ENCODE measurements at regions not wholly inside any gene's neighbourhood (a gene's known extent, or its start where the extent isn't known, plus 50 kb on each side); places are given as distances from the start of the nearest gene placed in this dataset.

DNA sequence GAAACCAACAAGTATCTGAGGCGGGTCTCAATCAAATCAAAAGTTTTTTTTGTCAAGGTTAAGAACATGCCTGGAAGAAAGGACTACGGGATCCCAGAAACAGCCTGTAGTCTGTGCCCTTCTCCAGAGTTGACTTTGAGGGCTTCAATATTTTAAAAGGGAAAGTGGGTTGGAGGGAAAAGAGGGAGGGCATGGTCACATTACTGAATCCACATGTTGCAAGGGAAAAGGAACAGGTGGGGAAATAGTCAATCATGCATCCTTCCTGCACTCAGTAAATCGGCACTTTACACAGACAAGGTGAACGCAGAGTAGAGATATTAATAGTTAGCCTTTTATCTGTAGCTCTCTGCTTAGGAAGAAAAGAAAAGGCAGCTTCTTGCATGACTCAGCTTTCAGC, 808.5 kb downstream of the UQCRFS1 start:
- TF ChIP-seq, protein P1, sequence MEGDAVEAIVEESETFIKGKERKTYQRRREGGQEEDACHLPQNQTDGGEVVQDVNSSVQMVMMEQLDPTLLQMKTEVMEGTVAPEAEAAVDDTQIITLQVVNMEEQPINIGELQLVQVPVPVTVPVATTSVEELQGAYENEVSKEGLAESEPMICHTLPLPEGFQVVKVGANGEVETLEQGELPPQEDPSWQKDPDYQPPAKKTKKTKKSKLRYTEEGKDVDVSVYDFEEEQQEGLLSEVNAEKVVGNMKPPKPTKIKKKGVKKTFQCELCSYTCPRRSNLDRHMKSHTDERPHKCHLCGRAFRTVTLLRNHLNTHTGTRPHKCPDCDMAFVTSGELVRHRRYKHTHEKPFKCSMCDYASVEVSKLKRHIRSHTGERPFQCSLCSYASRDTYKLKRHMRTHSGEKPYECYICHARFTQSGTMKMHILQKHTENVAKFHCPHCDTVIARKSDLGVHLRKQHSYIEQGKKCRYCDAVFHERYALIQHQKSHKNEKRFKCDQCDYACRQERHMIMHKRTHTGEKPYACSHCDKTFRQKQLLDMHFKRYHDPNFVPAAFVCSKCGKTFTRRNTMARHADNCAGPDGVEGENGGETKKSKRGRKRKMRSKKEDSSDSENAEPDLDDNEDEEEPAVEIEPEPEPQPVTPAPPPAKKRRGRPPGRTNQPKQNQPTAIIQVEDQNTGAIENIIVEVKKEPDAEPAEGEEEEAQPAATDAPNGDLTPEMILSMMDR (IDR thresholded peaks at IDR 0.05; ENCODE audit: control extremely low read depth, extremely low read depth, low read depth, missing control alignments), result no peak
- ChIA-PET CTCF (no interaction called here), POLR2A (no interaction called here)
- no peak for DNase-seq (ENCODE audit: extremely low spot score)

DNA sequence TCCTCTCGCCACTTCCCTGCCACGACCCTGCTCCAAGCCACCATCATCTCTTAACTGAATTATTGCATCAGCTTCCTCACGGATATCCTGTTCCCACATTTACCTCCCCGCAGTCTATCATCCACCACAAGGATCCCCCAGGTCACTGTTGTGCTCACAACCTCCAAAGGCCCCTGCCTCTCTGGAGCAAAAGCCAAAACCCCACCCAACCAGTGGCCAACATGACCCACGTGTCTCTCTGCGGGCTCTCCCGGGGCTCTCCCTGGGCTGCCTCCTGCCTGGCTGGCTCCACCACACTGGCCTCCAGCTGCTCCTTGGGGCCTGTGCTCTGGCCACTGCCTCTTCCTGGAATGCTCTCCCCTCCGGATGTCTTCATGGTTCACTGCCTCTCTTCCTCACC, 809.3 kb downstream of the UQCRFS1 start:
- TF ChIP-seq, protein P1 (IDR thresholded peaks at IDR 0.05; ENCODE audit: control extremely low read depth, extremely low read depth, low read depth, missing control alignments), result no peak
- ChIA-PET CTCF (no interaction called here), POLR2A (no interaction called here)
- no peak for DNase-seq (ENCODE audit: extremely low spot score)

DNA sequence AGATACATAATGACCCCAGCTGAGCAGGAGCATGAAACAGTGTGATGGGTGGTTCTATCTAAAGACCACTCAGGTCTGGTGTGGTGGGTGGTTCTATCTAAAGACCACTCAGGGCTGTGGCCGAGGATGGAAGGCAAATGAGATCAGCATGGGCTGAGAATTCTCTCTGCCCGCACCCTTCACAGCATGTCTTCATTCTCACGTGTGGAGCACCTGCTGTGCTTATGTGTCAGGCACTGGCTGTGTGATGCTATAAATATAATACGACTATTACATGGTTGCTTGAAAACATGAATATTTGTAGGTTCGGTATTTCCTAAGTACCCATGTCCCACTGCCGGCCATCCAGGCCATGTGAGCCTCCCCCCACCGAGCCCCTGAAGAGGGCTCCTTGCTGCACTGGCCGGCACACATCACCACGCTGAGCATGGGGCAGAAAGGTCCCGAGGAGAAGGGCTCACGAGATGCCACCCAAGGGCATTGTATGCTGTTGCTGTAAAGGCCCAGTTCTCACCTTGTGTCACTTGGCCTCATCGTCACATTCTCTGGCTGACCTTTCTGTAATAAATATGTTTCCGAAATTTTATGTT, 810.2 kb downstream of the UQCRFS1 start:
- ChIA-PET POLR2A (no interaction called here), CTCF (no interaction called here)
- no peak for DNase-seq (ENCODE audit: extremely low spot score)
- TF ChIP-seq, protein P1 (IDR thresholded peaks at IDR 0.05; ENCODE audit: control extremely low read depth, extremely low read depth, low read depth, missing control alignments), result no peak

DNA sequence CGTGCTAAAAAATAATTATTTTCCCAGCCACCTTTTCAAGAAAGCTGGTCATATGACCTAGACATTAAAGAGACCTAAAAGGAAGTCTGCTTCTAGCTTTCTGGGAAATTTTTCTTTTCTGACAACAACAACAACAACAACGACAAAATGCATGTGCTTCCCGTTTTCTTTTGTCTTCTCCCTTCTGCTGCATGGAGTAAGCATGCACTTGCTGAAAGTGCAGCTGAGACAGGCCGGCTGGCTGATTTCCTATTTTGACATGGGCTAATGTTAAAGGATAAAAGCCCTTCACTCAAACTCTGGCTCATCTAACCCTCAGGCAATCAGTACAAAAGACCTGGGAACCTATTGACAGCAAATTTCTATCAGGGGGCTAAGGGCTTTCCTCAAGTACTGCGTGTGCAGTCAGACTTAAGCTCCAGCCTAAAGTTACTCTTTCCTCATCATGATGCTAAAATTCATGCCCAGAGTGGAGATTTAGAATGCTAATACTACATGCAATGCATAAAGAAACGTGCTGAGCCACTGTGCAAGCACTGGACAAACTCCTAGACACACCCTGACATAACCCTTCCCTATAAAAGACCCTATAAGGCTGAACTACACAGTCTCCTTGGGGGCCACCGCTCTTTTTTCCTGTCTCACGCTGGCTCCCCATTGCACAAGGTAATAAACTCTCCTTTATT, 811.1 kb downstream of the UQCRFS1 start:
- ChIA-PET CTCF (no interaction called here), POLR2A (no interaction called here)
- TF ChIP-seq, protein P1 (IDR thresholded peaks at IDR 0.05; ENCODE audit: control extremely low read depth, extremely low read depth, low read depth, missing control alignments), result no peak
- no peak for DNase-seq (ENCODE audit: extremely low spot score)

DNA sequence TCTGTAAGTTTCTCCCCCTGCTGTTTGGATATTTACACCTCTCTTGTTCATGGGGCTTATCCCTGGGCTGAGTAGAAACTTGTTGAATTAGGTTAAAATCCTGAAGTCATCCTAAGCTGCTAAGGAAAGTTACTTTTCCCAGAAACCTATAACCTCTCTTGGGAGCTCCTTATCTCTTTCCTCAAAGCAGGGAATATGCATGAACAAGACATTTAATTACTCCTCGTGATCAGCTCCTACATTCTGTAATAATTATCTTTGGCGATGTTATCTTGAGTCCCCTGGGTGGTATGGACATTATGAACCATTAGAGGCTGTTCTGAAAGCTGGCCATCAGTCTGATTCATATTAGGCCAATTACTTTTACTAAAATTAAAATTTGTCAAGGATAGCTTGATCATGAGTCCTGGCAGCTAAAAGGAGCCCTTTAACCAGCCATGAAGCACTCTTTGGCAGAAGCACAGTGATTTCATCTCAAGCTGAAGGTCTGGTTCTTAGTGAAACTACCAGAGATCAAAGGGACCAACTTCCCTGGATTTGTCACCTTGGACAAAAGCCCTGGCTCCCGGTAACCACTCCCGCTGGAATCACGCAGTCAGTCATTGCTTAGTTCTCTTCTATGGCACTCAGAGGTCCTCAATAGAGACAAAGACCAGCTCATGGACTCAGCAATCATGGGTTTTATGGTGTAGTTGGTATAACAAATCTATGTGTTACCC, 811.8 kb downstream of the UQCRFS1 start:
- ChIA-PET CTCF (interaction anchor here (0.8 kb wide), 1 partner anchor 8 kb away, joined by 3 read pairs; no protein-coding TSS in a partner anchor), POLR2A (no interaction called here)
- TF ChIP-seq, protein P1 (IDR thresholded peaks at IDR 0.05; ENCODE audit: control extremely low read depth, extremely low read depth, low read depth, missing control alignments), result no peak
- DNase-seq (ENCODE audit: extremely low spot score), result no peak

DNA sequence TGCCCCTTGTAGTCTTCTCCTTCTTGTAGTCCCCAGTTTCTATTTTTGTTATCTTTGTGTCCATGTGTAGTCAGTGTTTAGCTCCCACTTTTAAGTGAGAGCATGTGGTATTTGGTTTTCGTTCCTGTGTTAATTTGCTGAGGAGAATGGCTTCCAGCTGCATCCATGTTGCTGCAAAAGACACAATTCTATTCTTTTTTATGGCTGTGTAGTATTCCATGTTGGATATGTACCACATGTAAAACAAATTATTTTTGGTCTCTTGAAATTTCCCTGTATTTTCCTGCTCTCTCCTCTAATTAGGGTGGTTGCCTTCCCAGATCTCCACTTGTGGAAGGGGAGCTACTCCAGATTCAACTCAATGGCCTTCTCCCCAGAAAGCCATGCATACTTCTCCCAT, 813.8 kb downstream of the UQCRFS1 start:
- POLR2A ChIA-PET, result no interaction called here
- CTCF ChIA-PET, result no interaction called here
- DNase-seq (ENCODE audit: extremely low spot score), result no peak
- TF ChIP-seq, protein P1 (IDR thresholded peaks at IDR 0.05; ENCODE audit: control extremely low read depth, extremely low read depth, low read depth, missing control alignments), result no peak
